Mammary epithelial cell (primary cell): ENCODE measurements at regions not wholly inside any gene's neighbourhood (a gene's known extent, or its start where the extent isn't known, plus 50 kb on each side); places are given as distances from the start of the nearest gene placed in this dataset.

Experiments
- CTCF ChIP-seq, 2 donors: IDR thresholded peaks in 1 of 2; conservative IDR thresholded peaks in 1 of 2; 2 replicates each; pipeline ENCODE4 v1.5.1; 2011 to 2012; ENCODE audit warnings: inconsistent platforms in 2 of 2, low read length in 2 of 2, mild to moderate bottlenecking in 2 of 2, control low read depth in 1 of 2, low read depth in 1 of 2; ENCODE audit not compliant: insufficient read depth in 1 of 2; ENCODE audit errors: extremely low read depth in 1 of 2
- EZH2 ChIP-seq: IDR thresholded peaks from 2 replicates; pipeline ENCODE4 v1.6.1; 2012; ENCODE audit warnings: low read length, inconsistent platforms, borderline replicate concordance

GRCh38 chrX:46374371-46374770 is 170.8 kb downstream of the ZNF674 start:
- TF ChIP-seq CTCF (conservative IDR thresholded peaks at IDR 0.05 in 1 of 2, IDR thresholded peaks at IDR 0.05 in 1 of 2; ENCODE audit: extremely low read depth in 1 of 2, insufficient read depth in 1 of 2, low read depth in 1 of 2, low read length in 2 of 2): no peak
- no peak for TF ChIP-seq EZH2
